Peyer's patch (tissue), 4 donors: ENCODE measurements at regions not wholly inside any gene's neighbourhood (a gene's known extent, or its start where the extent isn't known, plus 50 kb on each side); places are given as distances from the start of the nearest gene placed in this dataset.

Experiments
- DNase-seq, 3 donors: peaks; one replicate each; pipeline ENCODE4 v3.0.0-alpha.2; 2017 to 2019
- H3K27ac ChIP-seq, 4 donors: fragments of 200-600 bp; sonication (generic); one replicate each; pipeline ENCODE4 v1.5.1; 2016 to 2019
- H3K27me3 ChIP-seq, 2 donors: fragments of 200-600 bp; sonication (generic); one replicate each; pipeline ENCODE4 v1.5.1; 2019
- H3K36me3 ChIP-seq, 3 donors: fragments of 200-600 bp; sonication (generic); one replicate each; pipeline ENCODE4 v1.5.1; 2016 to 2019
- H3K4me1 ChIP-seq, 4 donors: fragments of 200-600 bp; sonication (generic); one replicate each; pipeline ENCODE4 v1.5.1; 2016 to 2019
- H3K4me3 ChIP-seq, 4 donors: fragments of 200-600 bp; sonication (generic); 1 replicate in 3 of 4; 2 replicates in 1 of 4; pipeline ENCODE4 v1.5.1; 2016 to 2019; ENCODE audit warnings: mild to moderate bottlenecking in 1 of 4
- H3K9me3 ChIP-seq, 4 donors: fragments of 200-600 bp; sonication (generic); one replicate each; pipeline ENCODE4 v1.5.1; 2016 to 2019; ENCODE audit warnings: mild to moderate bottlenecking in 1 of 4
- POLR2A ChIP-seq, 2 donors: fragments of 450-650 bp; IDR thresholded peaks; one replicate each; pipeline ENCODE4 v1.5.1; 2017; ENCODE audit warnings: antibody characterized with exemption in 2 of 2, mild to moderate bottlenecking in 2 of 2, moderate library complexity in 2 of 2
- TF ChIP-seq, protein P1 (sequence below), 6 experiments: fragments of 450-650 bp in 4 of 6; fragments of 200-600 bp in 2 of 6; sonication (generic) in 1 of 6; IDR thresholded peaks; one replicate each; pipeline ENCODE4 v1.5.1; 2017 to 2019; ENCODE audit warnings: antibody characterized with exemption in 6 of 6, mild to moderate bottlenecking in 3 of 6, moderate library complexity in 1 of 6

DNA sequence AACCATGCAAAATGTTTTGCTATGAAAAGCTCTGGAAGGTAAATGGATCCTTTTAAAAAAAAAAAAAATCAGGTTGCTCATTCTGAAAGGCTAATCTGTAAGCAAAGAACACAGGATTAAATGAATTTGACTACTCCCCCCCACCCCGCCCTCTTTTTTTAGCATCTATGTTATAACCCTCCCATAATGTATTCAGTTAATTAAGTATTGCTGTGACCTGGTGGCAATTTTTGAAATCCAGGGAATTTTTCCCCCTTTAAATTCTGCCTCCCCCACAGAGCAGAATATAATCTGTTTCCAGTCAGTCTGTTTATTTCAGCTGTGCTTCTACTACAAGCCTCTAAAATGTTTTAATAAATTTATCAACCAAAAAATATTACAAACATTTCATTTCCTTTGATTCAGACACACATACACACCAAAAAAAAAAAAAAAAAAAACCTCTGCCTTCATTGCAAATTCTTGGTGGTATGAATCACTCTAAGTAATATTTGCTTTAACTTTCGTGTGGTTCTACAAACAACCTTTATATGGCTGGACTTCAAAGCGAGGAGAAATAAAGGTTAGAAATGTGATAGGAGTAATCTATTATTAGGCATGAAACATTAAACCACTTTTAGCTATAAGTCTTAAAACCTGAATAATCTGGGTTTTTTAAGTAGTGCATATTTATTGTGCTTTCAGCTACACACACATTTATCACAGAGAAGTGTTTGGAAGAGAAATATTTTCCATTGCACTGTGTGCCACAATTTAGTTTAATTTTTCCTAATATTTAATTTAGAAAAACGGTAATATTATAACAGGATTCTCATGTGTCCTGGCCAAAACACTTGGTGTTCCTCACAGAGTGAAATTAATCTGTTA is 64.4 kb upstream of the ARID5B start:
- TF ChIP-seq, protein P1, sequence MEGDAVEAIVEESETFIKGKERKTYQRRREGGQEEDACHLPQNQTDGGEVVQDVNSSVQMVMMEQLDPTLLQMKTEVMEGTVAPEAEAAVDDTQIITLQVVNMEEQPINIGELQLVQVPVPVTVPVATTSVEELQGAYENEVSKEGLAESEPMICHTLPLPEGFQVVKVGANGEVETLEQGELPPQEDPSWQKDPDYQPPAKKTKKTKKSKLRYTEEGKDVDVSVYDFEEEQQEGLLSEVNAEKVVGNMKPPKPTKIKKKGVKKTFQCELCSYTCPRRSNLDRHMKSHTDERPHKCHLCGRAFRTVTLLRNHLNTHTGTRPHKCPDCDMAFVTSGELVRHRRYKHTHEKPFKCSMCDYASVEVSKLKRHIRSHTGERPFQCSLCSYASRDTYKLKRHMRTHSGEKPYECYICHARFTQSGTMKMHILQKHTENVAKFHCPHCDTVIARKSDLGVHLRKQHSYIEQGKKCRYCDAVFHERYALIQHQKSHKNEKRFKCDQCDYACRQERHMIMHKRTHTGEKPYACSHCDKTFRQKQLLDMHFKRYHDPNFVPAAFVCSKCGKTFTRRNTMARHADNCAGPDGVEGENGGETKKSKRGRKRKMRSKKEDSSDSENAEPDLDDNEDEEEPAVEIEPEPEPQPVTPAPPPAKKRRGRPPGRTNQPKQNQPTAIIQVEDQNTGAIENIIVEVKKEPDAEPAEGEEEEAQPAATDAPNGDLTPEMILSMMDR (IDR thresholded peaks at IDR 0.05): no peak
- no peak for TF ChIP-seq POLR2A (IDR thresholded peaks at IDR 0.05)
- Histone ChIP-seq H3K27ac (peak overlapping the region in 1 of 4 donors; percentile 47), H3K9me3 (no peaks in the 10 kb centered on the region), H3K36me3 (no peaks in the 10 kb centered on the region), H3K4me1 (peaks cover 0 to 28% (median 0%) of the 10 kb centered on the region in 4 donors), H3K27me3 (no peaks in the 10 kb centered on the region), H3K4me3 (no peak overlapping the region)
- no peak for DNase-seq

DNA sequence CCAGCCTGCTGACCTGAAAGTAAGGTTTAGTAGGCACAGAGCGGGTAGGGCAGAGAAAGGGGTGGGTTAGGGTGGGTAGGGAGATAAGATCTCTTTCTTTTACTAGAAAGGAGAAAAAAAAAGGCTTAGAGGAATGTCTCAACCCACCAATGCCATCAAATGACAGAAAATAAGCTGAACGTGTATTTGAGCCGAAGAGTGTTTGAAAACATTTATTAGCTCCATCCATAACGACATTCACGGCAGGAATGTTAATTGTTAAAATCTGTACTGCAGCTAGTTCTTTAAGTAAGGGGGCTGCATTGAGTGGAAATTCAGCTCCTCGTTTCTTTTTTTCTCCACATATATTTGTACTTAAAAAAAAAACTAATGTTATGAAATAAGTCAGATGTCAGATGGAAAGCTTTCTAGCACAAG is 63.7 kb upstream of the ARID5B start:
- Histone ChIP-seq H3K27ac (peak overlapping the region in 1 of 4 donors; percentile 44), H3K27me3 (no peaks in the 10 kb centered on the region), H3K9me3 (no peaks in the 10 kb centered on the region), H3K4me3 (no peak overlapping the region), H3K4me1 (peaks cover 0 to 28% (median 0%) of the 10 kb centered on the region in 4 donors), H3K36me3 (no peaks in the 10 kb centered on the region)
- TF ChIP-seq, protein P1 (IDR thresholded peaks at IDR 0.05): no peak
- no peak for TF ChIP-seq POLR2A (IDR thresholded peaks at IDR 0.05)
- DNase-seq: no peak

DNA sequence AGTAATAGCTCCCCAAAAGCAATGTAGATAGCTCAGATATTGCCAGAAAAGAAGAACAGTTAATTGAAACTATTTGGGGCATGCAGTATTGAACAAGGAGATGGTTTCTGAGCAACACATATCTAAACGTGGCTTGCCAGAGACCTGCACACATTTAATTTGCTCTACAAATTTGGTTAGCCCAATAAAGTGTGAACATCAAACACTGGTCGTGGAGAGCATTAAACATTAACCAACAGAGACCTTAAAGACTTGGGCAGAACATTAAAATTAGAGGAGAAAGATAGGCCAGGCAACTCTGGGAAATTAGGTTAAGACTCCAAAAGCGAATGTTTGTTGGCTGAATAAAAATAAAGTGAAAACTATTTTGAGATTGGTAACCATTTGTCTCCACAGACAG is 61.6 kb upstream of the ARID5B start:
- Histone ChIP-seq H3K27me3 (no peaks in the 10 kb centered on the region), H3K27ac (no peak overlapping the region), H3K9me3 (no peaks in the 10 kb centered on the region), H3K4me1 (peaks cover 0 to 28% (median 0%) of the 10 kb centered on the region in 4 donors), H3K36me3 (no peaks in the 10 kb centered on the region), H3K4me3 (no peak overlapping the region)
- DNase-seq: no peak
- TF ChIP-seq POLR2A (IDR thresholded peaks at IDR 0.05): no peak
- TF ChIP-seq, protein P1 (IDR thresholded peaks at IDR 0.05): no peak

DNA sequence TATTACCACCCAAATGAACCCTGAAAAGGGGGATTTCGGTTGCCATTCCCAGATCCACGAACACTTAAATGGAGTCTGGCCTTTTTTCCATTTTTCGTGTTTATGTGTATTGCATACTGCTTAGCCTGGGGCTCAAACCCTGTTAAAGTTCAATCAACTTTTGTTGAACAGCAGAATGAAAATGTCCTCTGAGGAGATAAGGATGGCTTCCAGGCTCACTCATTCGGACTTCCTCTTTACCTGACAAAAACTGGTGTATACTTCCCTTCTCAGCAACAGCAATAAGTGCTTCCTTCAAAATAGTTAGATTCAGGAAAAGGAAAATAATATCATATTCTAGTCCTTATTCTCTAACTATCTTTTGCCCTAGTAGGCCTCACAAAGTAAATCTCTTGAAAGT is 61.1 kb upstream of the ARID5B start:
- H3K27me3 ChIP-seq: no peaks in the 10 kb centered on the region
- no peaks in the 10 kb centered on the region for H3K36me3 ChIP-seq
- no peak for DNase-seq
- H3K9me3 ChIP-seq: no peaks in the 10 kb centered on the region
- no peak for TF ChIP-seq POLR2A (IDR thresholded peaks at IDR 0.05)
- TF ChIP-seq, protein P1 (IDR thresholded peaks at IDR 0.05): no peak
- no peak overlapping the region for H3K4me3 ChIP-seq
- H3K4me1 ChIP-seq: peaks cover 0 to 25% (median 0%) of the 10 kb centered on the region in 4 donors
- H3K27ac ChIP-seq: no peak overlapping the region

DNA sequence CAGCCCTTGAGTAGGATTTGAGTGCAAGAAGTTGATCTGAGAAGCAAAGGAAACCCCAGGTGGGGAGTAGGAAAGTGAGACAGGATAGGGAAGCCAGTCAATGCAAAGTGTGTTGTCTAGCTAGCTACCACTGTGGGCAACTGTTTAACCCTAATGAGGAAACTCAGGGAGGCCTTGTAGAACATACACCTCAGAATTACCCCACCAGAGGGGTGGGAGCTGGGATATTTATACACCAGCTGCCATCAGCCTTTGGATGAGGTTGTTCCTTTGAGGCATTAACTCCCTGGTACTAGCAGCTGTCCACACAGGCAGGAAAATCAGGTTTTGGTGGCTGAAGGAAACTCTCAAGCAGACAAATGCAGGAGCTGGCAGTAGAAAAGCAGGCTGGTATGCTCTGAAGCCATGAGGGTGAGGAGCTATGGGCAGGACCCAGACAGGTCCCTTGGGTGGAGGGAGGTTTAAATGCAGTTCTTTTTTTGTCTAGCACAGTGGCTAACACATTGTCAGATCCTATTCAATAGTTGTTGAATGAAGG is 60.1 kb upstream of the ARID5B start:
- no peaks in the 10 kb centered on the region for H3K36me3 ChIP-seq
- H3K27me3 ChIP-seq: no peaks in the 10 kb centered on the region
- no peak for DNase-seq
- H3K4me3 ChIP-seq: no peak overlapping the region
- peaks cover 0 to 19% (median 0%) of the 10 kb centered on the region in 4 donors for H3K4me1 ChIP-seq
- H3K27ac ChIP-seq: no peak overlapping the region
- no peaks in the 10 kb centered on the region for H3K9me3 ChIP-seq
- TF ChIP-seq POLR2A (IDR thresholded peaks at IDR 0.05): no peak
- TF ChIP-seq, protein P1 (IDR thresholded peaks at IDR 0.05): no peak
